ENCODE measurements at regions not wholly inside any gene's neighbourhood (a gene's known extent, or its start where the extent isn't known, plus 50 kb on each side); places are given as distances from the start of the nearest gene placed in this dataset.

DNA sequence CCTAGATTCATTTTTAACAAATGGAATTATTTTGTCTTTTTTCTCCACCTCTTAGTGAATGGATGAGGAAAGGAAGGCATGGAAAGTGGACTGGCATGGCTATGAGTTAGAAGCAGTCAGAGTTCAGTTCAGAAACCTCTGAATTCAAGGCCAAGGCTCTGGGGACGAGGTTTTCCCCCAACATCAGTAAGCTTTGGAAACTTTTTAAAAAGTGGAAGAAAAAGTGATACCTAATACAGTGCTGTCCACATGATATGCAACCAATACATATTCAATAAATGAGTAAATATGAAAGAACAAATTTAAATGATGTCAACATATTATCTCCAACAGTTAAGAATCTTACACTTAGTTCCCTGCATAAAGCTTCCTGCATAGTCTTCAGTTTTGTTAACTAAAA, 204.7 kb downstream of the HLX start:
- Histone ChIP-seq H3K79me2 (ENCODE audit: insufficient read depth, low read depth, low read length) (no peaks in the 10 kb centered on the region), H3K36me3 (ENCODE audit: insufficient read depth, low read length) (no peaks in the 10 kb centered on the region), H3K9me2 (ENCODE audit: insufficient read depth, low read length) (no peaks in the 10 kb centered on the region), H3K27ac (ENCODE audit: low read depth, low read length, poor library complexity, severe bottlenecking) (no peak overlapping the region), H3K4me1 (ENCODE audit: insufficient read depth, low read length, poor library complexity, severe bottlenecking) (no peaks in the 10 kb centered on the region), H3K4me2 (ENCODE audit: low read length) (no peak overlapping the region), H4K20me1 (ENCODE audit: insufficient read depth, low read length) (no peaks in the 10 kb centered on the region), H2AFZ (ENCODE audit: low read length) (no peak overlapping the region), H3K9me3 (ENCODE audit: low read length) (no peaks in the 10 kb centered on the region), H3K4me3 (ENCODE audit: low read depth, low read length, poor library complexity, severe bottlenecking) (no peak overlapping the region)
- intact Hi-C loops (cut with micrococcal nuclease; ENCODE audit: unreplicated experiment): no loop called here
- TF ChIP-seq, protein P1, sequence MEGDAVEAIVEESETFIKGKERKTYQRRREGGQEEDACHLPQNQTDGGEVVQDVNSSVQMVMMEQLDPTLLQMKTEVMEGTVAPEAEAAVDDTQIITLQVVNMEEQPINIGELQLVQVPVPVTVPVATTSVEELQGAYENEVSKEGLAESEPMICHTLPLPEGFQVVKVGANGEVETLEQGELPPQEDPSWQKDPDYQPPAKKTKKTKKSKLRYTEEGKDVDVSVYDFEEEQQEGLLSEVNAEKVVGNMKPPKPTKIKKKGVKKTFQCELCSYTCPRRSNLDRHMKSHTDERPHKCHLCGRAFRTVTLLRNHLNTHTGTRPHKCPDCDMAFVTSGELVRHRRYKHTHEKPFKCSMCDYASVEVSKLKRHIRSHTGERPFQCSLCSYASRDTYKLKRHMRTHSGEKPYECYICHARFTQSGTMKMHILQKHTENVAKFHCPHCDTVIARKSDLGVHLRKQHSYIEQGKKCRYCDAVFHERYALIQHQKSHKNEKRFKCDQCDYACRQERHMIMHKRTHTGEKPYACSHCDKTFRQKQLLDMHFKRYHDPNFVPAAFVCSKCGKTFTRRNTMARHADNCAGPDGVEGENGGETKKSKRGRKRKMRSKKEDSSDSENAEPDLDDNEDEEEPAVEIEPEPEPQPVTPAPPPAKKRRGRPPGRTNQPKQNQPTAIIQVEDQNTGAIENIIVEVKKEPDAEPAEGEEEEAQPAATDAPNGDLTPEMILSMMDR (conservative IDR thresholded peaks at IDR 0.05; ENCODE audit: low read length): no peak
- no peak for TF ChIP-seq EZH2phosphoT487 (IDR thresholded peaks at IDR 0.05; ENCODE audit: borderline replicate concordance, low read depth, low read length)
- ChIA-PET POLR2A (interaction anchor here (0.5 to 1.2 kb wide), 3 partner anchors 9 to 1528 kb away, joined by 3 read pairs; no protein-coding TSS in a partner anchor), CTCF (ENCODE audit: unreplicated experiment) (no interaction called here)
- BruUV-seq (replicated peaks): no TSS peak
- no peak for DNase-seq (ENCODE audit: low spot score)

DNA sequence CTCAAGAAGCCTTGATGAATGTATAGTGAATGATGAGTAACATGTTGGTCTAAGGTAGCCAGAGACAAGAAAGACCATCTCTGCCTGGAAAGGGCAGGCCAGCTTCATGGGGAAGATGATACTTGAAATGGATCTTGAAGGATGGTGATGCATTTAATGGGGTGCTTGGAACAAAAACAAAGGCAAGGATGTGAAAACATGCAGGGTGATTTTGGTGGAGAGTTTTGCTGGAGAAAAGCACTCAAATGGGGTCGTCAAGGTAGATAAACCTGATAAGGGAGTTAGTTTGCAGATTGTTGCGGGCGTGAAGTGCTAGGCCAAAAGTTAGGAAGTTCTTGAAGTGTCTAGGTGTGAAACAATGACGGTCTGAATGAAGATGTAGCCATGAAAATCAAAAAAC, 205.4 kb downstream of the HLX start:
- CTCF ChIA-PET (ENCODE audit: unreplicated experiment): no interaction called here
- BruUV-seq (replicated peaks): no TSS peak

DNA sequence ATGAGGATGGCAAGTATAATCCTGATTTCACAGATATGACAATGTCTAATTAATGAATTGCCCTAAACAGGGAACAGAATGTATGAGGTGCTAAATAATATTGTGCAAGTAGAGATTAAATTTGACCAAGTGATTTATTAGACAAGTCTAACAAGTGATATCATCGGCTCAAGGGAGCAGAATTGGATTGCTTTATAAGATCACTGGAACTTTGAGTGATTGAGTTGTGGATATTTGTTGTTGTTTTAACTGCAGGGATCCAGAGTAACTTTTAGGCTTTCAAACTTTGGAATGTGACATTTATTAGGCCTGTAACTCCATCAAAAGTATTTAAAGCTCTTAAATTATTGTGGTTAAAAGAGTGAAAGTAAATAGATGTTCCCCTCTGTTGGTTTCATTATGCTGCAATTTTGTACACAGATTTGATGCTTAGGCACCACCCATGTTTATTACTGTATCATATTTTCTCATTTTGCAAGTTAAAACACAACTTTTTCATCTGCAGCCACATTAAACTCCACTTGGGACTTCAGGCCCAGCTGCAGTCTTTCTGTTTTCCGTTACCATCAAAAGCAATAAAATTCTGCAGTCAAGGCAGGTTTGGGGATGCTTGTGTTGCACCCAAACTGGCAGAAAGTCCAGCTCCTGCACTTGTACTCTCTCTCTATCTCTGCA, 206.6 kb downstream of the HLX start:
- H4K20me1 ChIP-seq (ENCODE audit: insufficient read depth, low read length): no peaks in the 10 kb centered on the region
- no peaks in the 10 kb centered on the region for H3K36me3 ChIP-seq (ENCODE audit: insufficient read depth, low read length)
- no peak overlapping the region for H2AFZ ChIP-seq (ENCODE audit: low read length)
- no peak for DNase-seq (ENCODE audit: low spot score)
- no peaks in the 10 kb centered on the region for H3K9me2 ChIP-seq (ENCODE audit: insufficient read depth, low read length)
- no TSS peak for BruUV-seq (replicated peaks)
- no peak for TF ChIP-seq EZH2phosphoT487 (IDR thresholded peaks at IDR 0.05; ENCODE audit: borderline replicate concordance, low read depth, low read length)
- TF ChIP-seq, protein P1 (conservative IDR thresholded peaks at IDR 0.05; ENCODE audit: low read length): no peak
- H3K79me2 ChIP-seq (ENCODE audit: insufficient read depth, low read depth, low read length): no peaks in the 10 kb centered on the region
- no peak overlapping the region for H3K4me2 ChIP-seq (ENCODE audit: low read length)
- no peaks in the 10 kb centered on the region for H3K9me3 ChIP-seq (ENCODE audit: low read length)
- H3K27ac ChIP-seq (ENCODE audit: low read depth, low read length, poor library complexity, severe bottlenecking): no peak overlapping the region
- intact Hi-C loops (cut with micrococcal nuclease; ENCODE audit: unreplicated experiment): no loop called here
- no peaks in the 10 kb centered on the region for H3K4me1 ChIP-seq (ENCODE audit: insufficient read depth, low read length, poor library complexity, severe bottlenecking)
- POLR2A ChIA-PET: no interaction called here
- no peak overlapping the region for H3K4me3 ChIP-seq (ENCODE audit: low read depth, low read length, poor library complexity, severe bottlenecking)
- CTCF ChIA-PET (ENCODE audit: unreplicated experiment): no interaction called here

More for the DNA sequence above, 205.4 kb downstream of the HLX start:
- no peaks in the 10 kb centered on the region for H3K9me3 ChIP-seq (ENCODE audit: low read length)
- H3K4me2 ChIP-seq (ENCODE audit: low read length): no peak overlapping the region
- no peak overlapping the region for H3K27ac ChIP-seq (ENCODE audit: low read depth, low read length, poor library complexity, severe bottlenecking)
- POLR2A ChIA-PET: interaction anchor here (0.5 to 1.2 kb wide), 5 partner anchors 8 to 1528 kb away, joined by 3 to 4 read pairs (median 3); no protein-coding TSS in a partner anchor
- TF ChIP-seq, protein P1 (conservative IDR thresholded peaks at IDR 0.05; ENCODE audit: low read length): no peak
- no peak for TF ChIP-seq EZH2phosphoT487 (IDR thresholded peaks at IDR 0.05; ENCODE audit: borderline replicate concordance, low read depth, low read length)
- no peak for DNase-seq (ENCODE audit: low spot score)
- H3K9me2 ChIP-seq (ENCODE audit: insufficient read depth, low read length): no peaks in the 10 kb centered on the region
- H3K4me3 ChIP-seq (ENCODE audit: low read depth, low read length, poor library complexity, severe bottlenecking): no peak overlapping the region
- no peaks in the 10 kb centered on the region for H4K20me1 ChIP-seq (ENCODE audit: insufficient read depth, low read length)
- no peaks in the 10 kb centered on the region for H3K36me3 ChIP-seq (ENCODE audit: insufficient read depth, low read length)
- intact Hi-C loops (cut with micrococcal nuclease; ENCODE audit: unreplicated experiment): no loop called here
- H3K4me1 ChIP-seq (ENCODE audit: insufficient read depth, low read length, poor library complexity, severe bottlenecking): no peaks in the 10 kb centered on the region
- no peaks in the 10 kb centered on the region for H3K79me2 ChIP-seq (ENCODE audit: insufficient read depth, low read depth, low read length)
- H2AFZ ChIP-seq (ENCODE audit: low read length): no peak overlapping the region
